ENCODE measurements at regions not wholly inside any gene's neighbourhood (a gene's known extent, or its start where the extent isn't known, plus 50 kb on each side); places are given as distances from the start of the nearest gene placed in this dataset.
A peak's percentile ranks its signal among the peaks of the same experiment; 100 is the strongest.
"Not testable (repeated sequence)": the region's sequence is repeated elsewhere in the genome, so short reads cannot be mapped to it uniquely, and the experiment has no call there.

DNA sequence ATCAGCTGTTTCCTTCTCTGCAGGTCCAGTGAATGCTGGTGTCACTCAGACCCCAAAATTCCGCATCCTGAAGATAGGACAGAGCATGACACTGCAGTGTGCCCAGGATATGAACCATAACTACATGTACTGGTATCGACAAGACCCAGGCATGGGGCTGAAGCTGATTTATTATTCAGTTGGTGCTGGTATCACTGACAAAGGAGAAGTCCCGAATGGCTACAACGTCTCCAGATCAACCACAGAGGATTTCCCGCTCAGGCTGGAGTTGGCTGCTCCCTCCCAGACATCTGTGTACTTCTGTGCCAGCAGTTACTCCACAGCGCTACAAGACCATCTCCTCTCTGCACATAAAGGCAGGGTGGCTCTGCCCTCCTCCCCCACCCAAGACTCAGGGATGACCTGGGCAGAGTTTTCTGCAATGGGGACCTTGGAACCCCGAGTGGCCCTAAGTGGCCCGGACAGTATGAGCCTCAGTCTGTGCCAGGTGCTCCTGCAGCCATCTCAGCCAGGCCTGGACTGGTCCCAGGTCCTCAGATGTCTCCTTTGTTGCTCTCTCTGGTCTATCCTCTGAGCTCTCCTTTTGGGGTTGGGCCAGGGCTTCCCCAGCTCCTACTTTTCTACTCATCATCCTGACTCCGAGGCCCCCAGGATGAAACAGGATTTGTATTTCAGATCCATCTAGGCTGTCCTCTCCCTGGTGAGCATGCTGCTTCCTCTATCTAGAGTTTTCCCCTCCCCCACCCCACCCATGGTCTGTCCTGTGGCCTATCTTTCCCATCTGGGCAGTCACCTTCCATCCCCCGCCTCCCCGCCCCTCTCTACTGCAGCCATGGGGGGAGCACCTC lies 212.1 kb upstream of the PRSS58 start:
- DNase-seq (ENCODE audit: low spot score): no peak

DNA sequence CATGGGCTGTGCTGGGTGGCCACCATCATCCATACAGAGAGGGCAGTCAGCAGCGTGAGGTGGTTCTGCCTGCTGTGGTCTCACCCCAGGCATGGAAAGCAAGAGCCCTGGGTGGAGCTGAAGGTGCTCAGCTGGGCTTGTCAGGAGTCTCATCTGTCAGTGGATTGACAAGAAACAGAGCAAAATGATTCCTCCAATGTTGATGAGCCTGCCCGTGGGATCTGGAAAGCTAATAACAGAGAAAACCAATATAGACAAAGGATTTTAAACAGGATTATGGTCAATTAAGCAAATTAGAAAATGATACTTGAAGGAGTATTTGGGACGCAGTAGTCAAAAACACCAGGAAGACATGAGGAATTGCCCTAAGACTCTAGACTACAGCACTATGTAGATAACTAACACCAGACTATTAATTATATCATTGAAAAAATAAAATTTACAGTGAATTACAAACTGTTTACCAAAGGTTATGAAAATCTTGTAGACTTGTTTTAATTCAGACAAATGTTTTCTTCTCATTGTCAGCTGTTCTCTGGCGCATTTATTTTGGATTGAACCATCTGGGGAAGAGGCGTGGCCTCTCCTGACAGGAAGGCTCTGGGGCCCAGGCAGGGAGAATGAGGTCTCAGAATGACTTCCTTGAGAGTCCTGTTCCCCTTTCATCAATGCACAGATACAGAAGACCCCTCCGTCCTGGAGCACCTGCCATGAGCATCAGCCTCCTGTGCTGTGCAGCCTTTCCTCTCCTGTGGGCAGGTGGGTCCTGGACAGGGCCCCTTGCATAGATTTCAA lies 211.2 kb upstream of the PRSS58 start:
- no peak for DNase-seq (ENCODE audit: low spot score)

DNA sequence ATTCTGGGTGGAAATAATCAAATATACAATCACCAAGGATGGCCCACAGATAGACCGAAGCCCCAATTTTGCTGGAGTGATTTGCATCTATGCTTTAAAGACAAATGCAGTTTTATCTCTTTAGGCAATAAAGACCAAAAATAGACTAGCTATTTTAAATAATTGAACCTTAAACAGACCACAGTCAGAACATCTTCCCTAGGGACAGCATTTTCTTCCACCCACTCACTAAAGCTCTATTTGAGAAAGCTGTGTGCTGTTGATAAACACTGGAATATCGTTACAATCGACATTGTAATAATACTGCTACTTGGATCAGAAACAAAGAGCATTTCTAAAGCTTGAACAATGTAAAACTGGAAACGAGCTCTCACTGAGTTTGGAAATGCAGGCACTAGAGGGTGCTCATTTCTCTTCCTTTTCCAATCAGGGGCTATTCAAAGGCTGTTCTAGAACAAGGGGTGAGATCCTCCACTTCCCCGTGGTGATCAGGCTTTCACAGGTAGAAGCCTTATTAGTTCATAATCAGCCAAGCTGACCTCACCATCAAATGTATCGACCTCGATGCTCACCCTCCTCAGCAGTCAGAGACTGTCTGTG lies 209.3 kb upstream of the PRSS58 start:
- DNase-seq (ENCODE audit: low spot score): not testable (repeated sequence)

DNA sequence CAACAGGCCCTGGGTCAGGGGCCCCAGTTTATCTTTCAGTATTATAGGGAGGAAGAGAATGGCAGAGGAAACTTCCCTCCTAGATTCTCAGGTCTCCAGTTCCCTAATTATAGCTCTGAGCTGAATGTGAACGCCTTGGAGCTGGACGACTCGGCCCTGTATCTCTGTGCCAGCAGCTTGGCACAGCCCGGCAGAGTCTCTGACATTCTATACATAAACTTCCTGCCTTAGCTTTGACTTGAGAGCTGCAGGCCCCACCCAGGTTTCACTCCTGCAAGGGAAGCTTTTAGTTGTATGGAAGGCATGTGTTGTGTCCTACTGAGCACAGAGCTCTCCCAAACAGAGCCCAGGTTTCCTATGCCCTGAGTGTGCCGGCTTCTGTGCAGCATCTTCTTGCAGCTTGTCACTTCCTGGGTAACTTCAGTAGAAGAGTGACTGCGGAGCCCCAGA lies 205.6 kb upstream of the PRSS58 start:
- no peak for DNase-seq (ENCODE audit: low spot score)

DNA sequence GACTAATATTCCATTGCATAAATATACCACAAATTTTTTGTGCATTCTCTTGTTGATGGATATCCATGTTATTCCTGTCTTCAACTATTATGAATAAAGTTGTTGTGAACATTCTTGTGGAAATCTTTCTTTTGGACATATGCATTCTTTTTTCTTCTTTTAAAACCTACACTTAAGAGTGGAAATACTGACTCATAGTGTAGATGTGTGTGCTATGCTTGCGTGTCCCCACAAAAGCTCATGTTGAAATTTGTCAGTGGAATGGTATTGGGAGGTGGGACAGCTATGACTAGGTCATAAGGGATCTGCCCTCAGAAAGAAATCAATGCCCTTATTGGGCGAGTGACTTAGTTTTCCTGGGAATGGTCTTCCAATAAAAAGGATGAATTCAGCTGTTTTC lies 203.6 kb upstream of the PRSS58 start:
- no peak for DNase-seq (ENCODE audit: low spot score)

DNA sequence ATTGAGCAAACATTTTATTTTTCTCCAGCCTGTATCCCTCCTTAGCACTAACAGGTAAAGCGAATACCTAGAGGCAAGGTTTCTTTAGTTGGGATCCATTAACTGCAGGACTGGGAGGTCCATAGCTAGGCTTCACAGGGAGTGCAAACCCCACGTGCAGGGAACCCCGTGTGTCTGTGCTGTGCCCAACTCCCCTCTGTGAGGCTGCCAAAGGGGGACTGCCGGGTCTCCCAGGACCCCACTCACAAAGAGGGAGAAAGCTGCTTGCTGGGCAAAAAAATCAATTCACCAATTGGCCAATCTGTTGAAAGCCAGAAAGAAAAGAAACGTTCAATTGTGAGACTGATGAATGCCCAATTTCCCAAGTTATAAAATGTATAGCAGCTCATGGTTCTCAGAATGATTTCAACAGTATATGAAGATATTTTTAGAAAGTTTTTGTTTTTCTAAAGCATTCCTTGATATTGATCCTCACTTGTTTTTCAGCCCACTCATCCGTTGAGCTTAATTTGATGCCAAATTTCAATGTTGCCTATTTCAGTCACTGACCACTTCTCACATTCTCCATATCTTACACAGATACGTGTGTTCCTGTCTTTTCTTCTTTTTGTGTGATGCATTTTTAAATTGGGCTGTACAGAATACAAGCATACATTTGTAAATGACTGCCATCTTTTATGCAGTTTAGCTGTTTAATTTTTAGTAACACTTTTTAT lies 202.7 kb upstream of the PRSS58 start:
- DNase-seq (ENCODE audit: low spot score): no peak

DNA sequence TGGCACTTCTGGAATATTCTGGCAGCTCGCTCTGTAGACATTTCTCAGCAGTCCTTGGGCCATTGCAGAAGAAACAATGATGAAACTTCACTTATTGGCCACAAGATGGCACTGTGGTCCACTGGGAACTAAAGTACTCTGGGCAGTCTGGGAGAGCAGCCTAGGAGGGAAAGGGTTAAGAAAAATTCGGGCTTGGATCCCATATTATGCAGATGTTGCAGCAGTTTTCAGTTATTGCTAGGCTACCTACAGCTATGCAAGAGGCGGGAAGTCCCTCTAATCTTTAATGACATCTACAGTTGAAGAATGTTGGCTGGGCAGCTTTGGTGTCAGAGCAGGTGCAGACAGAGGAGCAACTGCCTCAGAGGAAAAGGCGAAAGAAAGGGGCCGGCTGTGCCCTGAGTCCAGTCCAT lies 201.7 kb upstream of the PRSS58 start:
- peak; percentile 82 for DNase-seq (ENCODE audit: low spot score)

DNA sequence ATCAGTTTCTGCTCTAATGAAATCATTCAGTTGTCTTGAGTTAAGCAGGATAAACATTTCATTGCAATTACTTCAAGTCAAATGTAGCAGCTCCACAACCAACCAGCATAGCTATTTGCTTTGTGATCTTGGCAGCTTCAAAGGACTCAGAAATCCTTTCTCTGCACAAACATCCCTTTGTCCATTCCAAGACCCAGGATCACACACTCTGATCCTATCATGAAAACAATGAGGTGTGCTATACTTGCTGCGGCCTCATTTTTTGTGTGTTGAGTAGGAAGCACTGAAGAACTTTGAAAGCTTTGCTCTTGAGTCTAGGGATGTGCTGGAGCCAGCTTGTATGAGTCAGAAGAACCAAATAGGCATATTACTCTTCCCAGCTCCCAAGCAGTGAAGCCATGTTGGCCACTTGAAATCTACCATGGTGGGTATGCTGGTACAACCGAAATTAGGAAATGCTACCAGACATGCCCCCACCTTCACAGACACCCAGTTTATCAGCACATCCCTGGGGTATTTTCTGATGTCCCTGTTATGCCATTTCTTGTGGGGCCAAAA lies 199.4 kb upstream of the PRSS58 start:
- DNase-seq (ENCODE audit: low spot score): no peak

DNA sequence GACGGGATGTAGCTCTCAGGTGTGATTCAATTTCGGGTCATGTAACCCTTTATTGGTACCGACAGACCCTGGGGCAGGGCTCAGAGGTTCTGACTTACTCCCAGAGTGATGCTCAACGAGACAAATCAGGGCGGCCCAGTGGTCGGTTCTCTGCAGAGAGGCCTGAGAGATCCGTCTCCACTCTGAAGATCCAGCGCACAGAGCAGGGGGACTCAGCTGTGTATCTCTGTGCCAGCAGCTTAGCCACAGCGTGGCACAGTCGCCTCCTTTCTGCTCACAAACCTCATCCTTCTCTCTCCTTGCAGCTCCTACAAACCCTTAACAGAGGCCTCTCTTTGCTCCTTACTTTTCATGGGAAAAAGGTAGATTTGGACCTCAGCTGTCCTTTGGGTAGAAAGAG lies 197.5 kb upstream of the PRSS58 start:
- no peak for DNase-seq (ENCODE audit: low spot score)

DNA sequence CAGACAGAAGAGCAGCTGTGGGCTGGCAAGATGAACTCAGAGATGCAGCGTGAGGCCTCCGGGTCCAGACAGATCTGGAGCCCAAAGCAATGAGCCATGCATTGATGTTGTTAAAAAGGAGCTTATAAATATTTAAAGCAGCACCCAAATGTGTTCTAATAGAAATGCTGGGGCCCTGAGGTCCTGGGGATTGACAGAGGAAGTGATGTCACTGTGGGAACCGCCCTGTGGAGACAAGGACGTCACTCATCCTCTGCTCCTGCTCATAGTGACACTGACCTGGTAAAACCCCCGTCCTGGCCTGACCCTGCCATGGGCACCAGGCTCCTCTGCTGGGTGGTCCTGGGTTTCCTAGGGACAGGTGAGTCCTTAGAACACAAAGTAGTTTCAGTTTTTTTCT lies 197.0 kb upstream of the PRSS58 start:
- no peak for DNase-seq (ENCODE audit: low spot score)

DNA sequence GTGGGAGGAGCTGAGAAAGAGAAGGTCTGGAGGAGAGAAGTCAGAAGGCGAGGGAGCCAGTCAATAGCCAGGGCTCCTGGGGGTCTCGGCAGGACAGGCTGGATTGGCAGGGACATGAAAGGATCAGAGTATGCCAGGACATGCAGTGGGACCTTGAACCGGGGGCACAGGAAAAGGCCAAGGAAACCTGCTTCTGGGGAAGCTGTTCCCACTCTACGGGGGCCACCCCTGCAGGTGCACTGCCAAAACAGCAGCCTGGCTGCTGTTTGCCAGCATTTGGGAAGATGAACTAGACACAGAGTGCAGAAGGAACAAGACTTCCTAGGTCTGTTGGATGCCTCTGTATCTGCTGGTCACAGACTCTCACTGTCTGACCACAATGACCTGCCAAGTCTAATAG lies 194.9 kb upstream of the PRSS58 start:
- no peak for DNase-seq (ENCODE audit: low spot score)

DNA sequence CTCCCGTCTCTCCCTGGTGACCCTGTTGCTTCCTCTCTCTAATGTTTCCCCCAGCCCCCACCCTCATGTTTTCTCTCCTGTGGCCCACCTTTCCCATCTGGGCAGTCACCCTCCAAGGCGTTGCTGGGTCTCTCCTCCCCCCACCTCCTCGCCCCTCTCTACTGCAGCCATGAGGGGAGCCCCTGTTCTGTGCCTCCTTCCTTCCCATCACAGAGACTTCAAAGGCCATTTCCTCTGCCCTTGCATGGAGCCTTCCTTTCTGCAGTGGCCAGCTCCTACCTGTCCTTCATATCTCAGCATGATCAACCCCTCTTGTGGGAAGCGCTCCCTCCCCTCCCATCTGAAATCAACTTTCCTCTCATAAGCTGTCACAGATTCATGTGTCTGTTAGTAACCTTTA lies 194.0 kb upstream of the PRSS58 start:
- no peak for DNase-seq (ENCODE audit: low spot score)

DNA sequence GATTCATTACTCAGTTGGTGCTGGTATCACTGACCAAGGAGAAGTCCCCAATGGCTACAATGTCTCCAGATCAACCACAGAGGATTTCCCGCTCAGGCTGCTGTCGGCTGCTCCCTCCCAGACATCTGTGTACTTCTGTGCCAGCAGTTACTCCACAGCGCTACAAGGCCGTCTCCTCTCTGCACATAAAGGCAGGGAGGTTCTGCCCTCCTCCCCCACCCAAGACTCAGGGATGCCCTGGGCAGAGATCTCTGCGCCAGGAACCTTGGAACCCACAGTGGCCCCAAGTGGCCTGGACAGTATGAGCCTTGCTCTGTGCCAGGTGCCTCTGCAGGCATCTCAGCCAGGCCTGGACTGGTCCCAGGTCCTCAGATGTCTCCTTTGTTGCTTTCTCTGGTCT lies 193.4 kb upstream of the PRSS58 start:
- DNase-seq (ENCODE audit: low spot score): no peak

DNA sequence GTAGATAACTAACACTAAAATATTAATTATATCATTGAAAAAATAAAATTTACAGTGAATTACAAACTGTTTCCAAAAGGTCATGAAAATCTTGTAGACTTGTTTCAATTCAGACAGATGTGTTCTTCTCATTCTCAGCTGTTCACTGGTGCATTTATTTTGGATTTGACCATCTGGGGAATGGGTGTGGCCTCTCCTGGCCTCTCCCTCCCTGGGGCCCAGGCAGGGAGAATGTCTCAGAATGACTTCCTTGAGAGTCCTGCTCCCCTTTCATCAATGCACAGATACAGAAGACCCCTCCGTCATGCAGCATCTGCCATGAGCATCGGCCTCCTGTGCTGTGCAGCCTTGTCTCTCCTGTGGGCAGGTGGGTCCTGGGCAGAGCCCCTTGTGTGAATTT lies 192.8 kb upstream of the PRSS58 start:
- no peak for DNase-seq (ENCODE audit: low spot score)

DNA sequence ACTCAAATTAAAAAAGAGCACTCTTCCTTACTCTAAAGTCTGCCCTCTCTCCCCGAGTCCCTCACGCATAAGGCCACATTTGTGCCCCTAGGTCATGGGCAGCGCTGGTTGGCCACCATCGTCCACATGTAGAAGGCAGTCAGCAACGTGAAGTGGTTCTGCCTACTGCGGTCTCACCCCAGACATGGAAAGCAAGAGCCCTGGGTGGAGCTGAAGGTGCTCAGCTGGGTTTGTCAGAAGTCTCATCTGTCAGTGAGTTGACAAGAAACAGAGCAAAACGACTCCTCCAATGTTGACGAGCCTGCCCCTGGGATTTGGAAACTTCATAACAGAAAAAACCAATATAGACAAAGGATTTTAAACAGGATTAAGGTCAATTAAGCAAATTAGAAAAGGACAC lies 192.3 kb upstream of the PRSS58 start:
- no peak for DNase-seq (ENCODE audit: low spot score)

DNA sequence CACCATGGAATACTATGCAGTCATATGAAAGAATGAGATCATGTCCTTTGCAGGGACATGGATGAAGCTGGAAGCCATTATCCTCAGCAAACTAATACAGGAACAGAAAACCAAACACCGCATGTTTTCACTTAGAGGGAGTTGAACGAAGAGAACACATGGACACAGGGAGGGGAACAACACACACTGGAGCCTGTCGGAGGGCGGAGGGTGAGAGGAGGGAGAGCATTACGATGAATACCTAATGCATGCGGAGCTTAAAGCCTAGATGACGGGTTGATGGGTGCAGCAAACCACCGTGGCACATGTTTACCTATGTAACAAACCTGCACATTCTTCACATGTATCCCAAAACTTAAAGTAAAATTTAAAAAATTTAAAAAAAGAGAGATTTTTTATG lies 191.0 kb upstream of the PRSS58 start:
- DNase-seq (ENCODE audit: low spot score): not testable (repeated sequence)

DNA sequence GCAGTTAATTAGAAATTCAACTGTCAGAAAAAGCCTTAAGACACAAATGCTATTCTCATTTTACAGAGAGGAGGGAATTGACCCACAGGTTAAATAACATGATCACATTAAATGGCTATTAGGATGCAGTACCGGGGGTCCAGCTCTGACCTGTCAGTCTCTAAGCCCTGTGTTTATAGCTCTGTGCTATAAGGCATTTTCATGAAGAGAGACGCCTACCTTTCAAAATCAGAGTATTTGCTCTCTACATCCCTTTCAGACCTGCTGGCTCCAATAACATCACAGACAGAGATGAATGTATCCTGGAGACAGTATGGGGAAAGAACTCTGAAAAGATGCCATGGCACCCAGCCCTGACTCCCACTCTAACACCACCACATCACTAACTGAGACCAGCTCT lies 189.9 kb upstream of the PRSS58 start:
- DNase-seq (ENCODE audit: low spot score): no peak

DNA sequence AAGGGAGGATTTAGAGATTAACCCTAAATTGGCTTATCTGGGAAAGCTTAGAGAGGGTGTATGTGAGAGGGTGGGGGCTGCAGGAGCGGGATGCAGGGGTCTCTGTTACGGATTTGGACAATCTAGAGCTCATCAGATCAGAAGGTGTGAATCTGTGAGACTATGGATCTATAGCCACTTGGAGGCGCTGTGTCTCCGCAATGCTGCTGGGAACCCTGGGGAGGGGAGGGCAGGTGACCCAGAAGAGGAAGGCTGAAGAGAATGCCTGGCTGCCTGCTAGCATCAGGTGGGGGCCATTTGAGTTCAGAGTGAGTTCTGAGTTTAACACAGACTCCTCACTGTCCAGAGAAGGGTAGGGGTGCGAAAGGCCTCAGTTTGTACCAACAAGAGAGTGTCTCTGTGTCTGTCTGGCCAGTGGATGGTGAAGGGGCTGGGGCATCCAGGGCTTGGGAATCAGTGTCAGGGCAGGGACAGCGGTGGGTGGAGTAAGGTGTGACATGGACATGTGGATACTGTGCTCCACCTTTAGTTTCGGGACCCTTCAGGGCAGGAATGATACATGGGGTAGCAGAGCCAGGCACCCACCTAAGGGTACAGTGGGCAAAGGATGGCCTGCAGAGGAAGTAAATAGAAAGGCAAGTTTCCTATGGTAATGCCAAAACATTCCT lies 187.3 kb upstream of the PRSS58 start:
- no peak for DNase-seq (ENCODE audit: low spot score)

DNA sequence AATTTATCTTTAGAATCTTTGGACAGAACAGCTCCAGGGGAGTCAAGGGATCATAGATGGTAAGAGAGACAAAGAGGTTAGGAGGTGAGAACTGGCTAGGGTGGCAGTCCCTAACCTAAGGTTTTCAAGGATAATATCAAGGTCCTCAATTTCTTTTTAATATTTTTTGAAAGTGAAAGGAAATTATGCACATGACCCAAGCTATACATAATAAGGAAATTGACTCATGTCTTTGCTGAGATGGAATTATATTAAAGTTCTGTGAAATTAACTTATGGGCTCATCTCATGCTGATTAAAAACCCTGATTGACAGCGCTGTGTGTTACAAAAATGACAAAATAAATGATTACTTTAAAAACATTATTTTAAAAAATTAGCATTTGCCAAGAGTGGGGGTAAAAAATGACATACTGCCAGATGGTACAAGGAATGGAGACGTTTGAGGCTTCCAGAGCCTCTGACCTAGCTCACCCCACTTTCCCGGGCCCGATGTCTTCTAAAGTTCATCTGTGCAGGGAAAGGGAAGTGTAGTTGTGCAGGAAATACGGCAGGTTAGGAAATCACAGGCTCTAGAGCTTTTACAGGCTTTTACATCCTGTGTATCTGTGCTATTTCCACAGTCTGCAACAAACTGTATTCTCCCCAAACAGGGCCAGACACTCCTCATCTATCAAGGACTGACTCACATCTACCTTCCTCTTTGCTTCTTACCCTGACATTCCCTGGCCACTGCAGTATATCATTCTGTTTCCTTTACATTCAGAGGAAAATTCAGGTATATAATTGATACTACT lies 185.6 kb upstream of the PRSS58 start:
- no peak for DNase-seq (ENCODE audit: low spot score)

DNA sequence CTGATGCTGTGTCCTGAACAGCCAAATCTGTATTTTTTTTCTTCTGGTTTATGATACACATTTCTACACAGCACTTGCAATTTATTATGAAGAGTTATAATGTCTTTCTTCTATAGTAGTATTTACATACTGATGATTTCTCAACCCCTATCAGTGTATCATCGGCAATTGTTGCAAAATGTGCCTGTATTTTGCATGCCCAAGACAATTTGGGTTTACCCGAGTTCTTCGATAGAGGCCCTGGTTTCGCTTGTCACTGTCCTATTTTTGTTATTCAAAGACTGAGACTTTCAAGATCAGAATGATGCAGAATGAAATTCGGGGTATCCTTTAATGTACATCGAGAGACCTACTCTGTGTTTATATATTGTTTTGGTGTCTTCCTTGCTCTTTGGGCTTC lies 184.5 kb upstream of the PRSS58 start:
- no peak for DNase-seq (ENCODE audit: low spot score)

All from Ammon's horn (tissue), 1 donor.